ENCODE measurements at regions not wholly inside any gene's neighbourhood (a gene's known extent, or its start where the extent isn't known, plus 50 kb on each side); places are given as distances from the start of the nearest gene placed in this dataset.

GRCh38 chr3:99114565-99115291 is 213.2 kb upstream of the DCBLD2 start:
- Histone ChIP-seq H3K4me3 (no peak overlapping the region), H3K9me3 (peaks cover 0 to 11% (median 8%) of the 10 kb centered on the region in 3 donors), H3K36me3 (no peaks in the 10 kb centered on the region), H3K27ac (no peak overlapping the region), H3K4me1 (no peaks in the 10 kb centered on the region), H3K27me3 (no peaks in the 10 kb centered on the region)
- no peak for DNase-seq
- intact Hi-C loops (cut with DNase I; ENCODE audit: low total_unique reads), result no loop called here
- no peak for TF ChIP-seq CTCF (IDR thresholded peaks at IDR 0.05)

- DNase-seq, result no peak
- peaks cover 0 to 5% (median 2%) of the 10 kb centered on the region in 4 donors for H3K4me1 ChIP-seq
- H3K9me3 ChIP-seq, result peaks cover 0 to 11% (median 8%) of the 10 kb centered on the region in 3 donors
- no peak overlapping the region for H3K4me3 ChIP-seq
- no peak for TF ChIP-seq CTCF (IDR thresholded peaks at IDR 0.05)
- H3K27me3 ChIP-seq, result no peaks in the 10 kb centered on the region
- H3K27ac ChIP-seq, result no peak overlapping the region
- H3K36me3 ChIP-seq, result no peaks in the 10 kb centered on the region
- intact Hi-C loops (cut with DNase I; ENCODE audit: low total_unique reads), result no loop called here
These were observed 209.7 kb upstream of the DCBLD2 start for GRCh38 chr3:99111235-99111634.

GRCh38 chr3:99110401-99110800 is 208.9 kb upstream of the DCBLD2 start:
- Histone ChIP-seq H3K27ac (no peak overlapping the region), H3K27me3 (no peaks in the 10 kb centered on the region), H3K36me3 (no peaks in the 10 kb centered on the region), H3K4me1 (peaks cover 0 to 5% (median 2%) of the 10 kb centered on the region in 4 donors), H3K9me3 (peaks cover 0 to 11% (median 8%) of the 10 kb centered on the region in 3 donors), H3K4me3 (no peak overlapping the region)
- intact Hi-C loops (cut with DNase I; ENCODE audit: low total_unique reads), result no loop called here
- no peak for DNase-seq
- TF ChIP-seq CTCF (IDR thresholded peaks at IDR 0.05), result no peak

DNA sequence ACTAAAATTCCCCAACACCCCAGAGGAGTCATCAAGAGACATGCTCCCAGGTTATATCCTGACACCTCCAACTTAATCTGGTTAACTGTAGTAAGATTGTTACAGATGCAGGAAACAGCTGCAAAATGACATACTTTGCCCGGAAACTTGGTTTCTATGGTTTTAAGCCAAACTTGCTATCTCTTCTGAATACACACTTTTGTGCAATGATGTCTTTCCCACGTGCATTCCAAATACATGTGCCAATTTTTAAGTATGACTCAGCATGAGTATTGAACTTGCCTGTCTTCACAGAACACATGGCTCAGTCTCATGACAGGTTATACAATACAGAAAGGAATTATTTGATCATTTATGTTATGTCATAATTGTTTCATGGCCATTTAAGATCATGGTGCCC is 207.0 kb upstream of the DCBLD2 start:
- H3K36me3 ChIP-seq, result no peaks in the 10 kb centered on the region
- no peaks in the 10 kb centered on the region for H3K9me3 ChIP-seq
- no peak overlapping the region for H3K27ac ChIP-seq
- H3K4me1 ChIP-seq, result peaks cover 0 to 5% (median 2%) of the 10 kb centered on the region in 4 donors
- no peak for DNase-seq
- intact Hi-C loops (cut with DNase I; ENCODE audit: low total_unique reads), result no loop called here
- no peak for TF ChIP-seq CTCF (IDR thresholded peaks at IDR 0.05)
- H3K27me3 ChIP-seq, result no peaks in the 10 kb centered on the region
- no peak overlapping the region for H3K4me3 ChIP-seq

- DNase-seq, result no peak
- peak overlapping the region; percentile 47 to 61 for H3K27ac ChIP-seq
- peaks cover 0 to 12% (median 0%) of the 10 kb centered on the region in 4 donors for H3K4me1 ChIP-seq
- no peak for TF ChIP-seq CTCF (IDR thresholded peaks at IDR 0.05)
- H3K36me3 ChIP-seq, result no peaks in the 10 kb centered on the region
- H3K9me3 ChIP-seq, result no peaks in the 10 kb centered on the region
- no peaks in the 10 kb centered on the region for H3K27me3 ChIP-seq
- intact Hi-C loops (cut with DNase I; ENCODE audit: low total_unique reads), result no loop called here
- H3K4me3 ChIP-seq, result no peak overlapping the region
These were observed 193.1 kb upstream of the DCBLD2 start for GRCh38 chr3:99094606-99095005.
